K562 (cell line): ENCODE measurements at regions not wholly inside any gene's neighbourhood (a gene's known extent, or its start where the extent isn't known, plus 50 kb on each side); places are given as distances from the start of the nearest gene placed in this dataset.

ENCODE experiments used
- ATAC-seq: fragments of 200-7000 bp; cut with Tn5 transposase; 3 replicates; pipeline ENCODE4 v1.9.1; 2020; ENCODE audit warnings: moderate library complexity
- BruUV-seq: library from RNA; stranded (reverse); fragments of 400-500 nt; replicated peaks from 2 replicates; lab custom pipeline; 2021; lab: Mats Ljungman, UMichigan
- CTCF ChIA-PET: fragments of 300-600 bp; formaldehyde crosslinking; extraction: SDS; loops from one replicate; lab custom pipeline; 2021; ENCODE audit warnings: low intra/inter-chr PET ratio; lab: Yijun Ruan, JAX
- POLR2A ChIA-PET: fragments of 300-600, 350-650 bp; sonication (Branson Sonifier 250); formaldehyde crosslinking; extraction: SDS; loops from one replicate; lab custom pipeline; 2021; ENCODE audit warnings: antibody characterized with exemption, inconsistent platforms; lab: Yijun Ruan, JAX
- DNase-seq, 4 experiments: peaks; one replicate each; pipeline versions ENCODE4 v3.0.0 to v3.0.0-alpha.2; 2011 to 2018; ENCODE audit warnings: low spot score in 3 of 4, mixed read lengths in 3 of 4; ENCODE audit errors: extremely low read depth in 1 of 4
- FAIRE-seq: peaks from 2 replicates; lab custom pipeline; 2011; peaks lifted over from hg19 to GRCh38; lab: Jason Lieb, UNC
- H2AFZ ChIP-seq: 2 replicates; pipeline ENCODE4 v1.6.0; 2011; ENCODE audit warnings: low read depth, low read length, control low read depth, inconsistent platforms
- H3K27ac ChIP-seq: fragments of 200-600 bp; 3 replicates; pipeline ENCODE4 v1.8.0; 2011; ENCODE audit warnings: low read depth, mild to moderate bottlenecking, control low read depth, inconsistent platforms, low read length, moderate library complexity, mixed read lengths; ENCODE audit errors: extremely low read depth
- H3K27me3 ChIP-seq, 2 experiments: fragments of 300-600 bp in 1 of 2; 2 replicates in 1 of 2; 3 replicates in 1 of 2; pipeline versions ENCODE4 v1.6.0 to v1.8.0; 2011; ENCODE audit warnings: inconsistent platforms in 2 of 2, low read length in 2 of 2, mild to moderate bottlenecking in 1 of 2, mixed read lengths in 1 of 2, moderate library complexity in 1 of 2; ENCODE audit not compliant: control insufficient read depth in 2 of 2, insufficient read depth in 2 of 2
- H3K36me3 ChIP-seq: fragments of 300-600 bp; 3 replicates; pipeline ENCODE4 v1.8.0; 2011; ENCODE audit warnings: mild to moderate bottlenecking, low read length, inconsistent platforms; ENCODE audit not compliant: control insufficient read depth, insufficient read depth
- H3K4me1 ChIP-seq, 2 experiments: fragments of 200-600 bp in 1 of 2; replicated peaks in 1 of 2; 2 replicates in 1 of 2; 3 replicates in 1 of 2; pipeline versions ENCODE4 v1.5.1 to v1.8.0; 2011; ENCODE audit warnings: inconsistent platforms in 2 of 2, low read length in 2 of 2, mild to moderate bottlenecking in 1 of 2, mixed read lengths in 1 of 2, moderate library complexity in 1 of 2; ENCODE audit not compliant: control insufficient read depth in 2 of 2, insufficient read depth in 2 of 2
- H3K4me2 ChIP-seq: 2 replicates; pipeline ENCODE4 v1.6.1; 2011; ENCODE audit warnings: low read length, control low read depth, inconsistent platforms, mixed read lengths; ENCODE audit not compliant: insufficient read depth
- H3K4me3 ChIP-seq: fragments of 200-600 bp; sonication (generic), shearing (Covaris generic); 2 replicates; pipeline ENCODE4 v1.5.1; 2016; ENCODE audit warnings: control low read depth, inconsistent platforms
- H3K79me2 ChIP-seq: fragments of 200-600 bp; 3 replicates; pipeline ENCODE4 v1.8.0; 2011; ENCODE audit warnings: low read length, inconsistent platforms; ENCODE audit not compliant: control insufficient read depth, insufficient read depth
- H3K9ac ChIP-seq, 2 experiments: 2 replicates each; pipeline versions ENCODE4 v1.6.0 to v1.6.1; 2011; ENCODE audit warnings: low read depth in 2 of 2, low read length in 2 of 2, control low read depth in 1 of 2, inconsistent platforms in 1 of 2, mild to moderate bottlenecking in 1 of 2, mixed read lengths in 1 of 2; ENCODE audit not compliant: insufficient read depth in 1 of 2
- H3K9me1 ChIP-seq: one replicate; pipeline ENCODE4 v1.6.0; 2011; ENCODE audit warnings: inconsistent platforms, mild to moderate bottlenecking, low read length, moderate library complexity; ENCODE audit not compliant: control insufficient read depth, insufficient read depth
- H3K9me3 ChIP-seq: replicated peaks from 2 replicates; pipeline ENCODE4 v1.5.1; 2011; ENCODE audit warnings: low read depth, low read length, inconsistent platforms; ENCODE audit not compliant: control insufficient read depth, insufficient read depth
- H4K20me1 ChIP-seq: replicated peaks from 2 replicates; pipeline ENCODE4 v1.6.1; 2011; ENCODE audit warnings: low read length, inconsistent platforms, mixed read lengths; ENCODE audit not compliant: control insufficient read depth, insufficient read depth
- CTCFL ChIP-seq: IDR thresholded peaks from 2 replicates; pipeline ENCODE4 v1.6.1; 2011; ENCODE audit warnings: borderline replicate concordance, low read depth, mild to moderate bottlenecking, moderate library complexity, low read length; ENCODE audit not compliant: insufficient read depth, poor library complexity, severe bottlenecking
- ELF2 ChIP-seq: fragments of 250-450 bp; sonication (Bioruptor Pico); IDR thresholded peaks from 2 replicates; pipeline ENCODE4 v1.5.0; 2021; ENCODE audit warnings: mild to moderate bottlenecking
- ETV5 ChIP-seq: sonication (generic); formaldehyde crosslinking; IDR thresholded peaks from 2 replicates; pipeline ENCODE4 v1.4.0; 2020; ENCODE audit warnings: low read depth, mild to moderate bottlenecking, missing genetic modification reagents
- NFE2 ChIP-seq: IDR thresholded peaks from 2 replicates; pipeline ENCODE4 v1.6.1; 2014; ENCODE audit warnings: antibody characterized with exemption, low read depth
- SIX5 ChIP-seq, 2 experiments: IDR thresholded peaks; 2 replicates each; pipeline ENCODE4 v1.6.1; 2011; ENCODE audit warnings: low read length in 2 of 2, borderline replicate concordance in 1 of 2, low read depth in 1 of 2, mild to moderate bottlenecking in 1 of 2, moderate library complexity in 1 of 2; ENCODE audit not compliant: insufficient read depth in 1 of 2
- U2AF1 ChIP-seq: fragments of 200-400 bp; formaldehyde crosslinking; optimal IDR thresholded peaks from 2 replicates; pipeline ENCODE3; 2017; ENCODE audit warnings: mild to moderate bottlenecking, low read depth, low read length, moderate library complexity
- ZNF311 ChIP-seq: fragments of 250-450 bp; sonication (Bioruptor Pico); IDR thresholded peaks from 2 replicates; pipeline ENCODE4 v1.4.0; 2020; ENCODE audit warnings: mild to moderate bottlenecking, moderate library complexity
- WGBS: fragments of 100-300 bp; shearing (Covaris generic); methylation state at CpG from one replicate; pipeline ENCODE4 v1.1.6; 2016; ENCODE audit warnings: low coverage, mixed read lengths; ENCODE audit not compliant: insufficient coverage; ENCODE audit errors: missing lambda C conversion rate; 5-methylcytosine and 5-hydroxymethylcytosine counted together
- in situ Hi-C: fragments of 300-500 bp; cut with MboI; formaldehyde crosslinking; loops from 4 replicates; pipeline ENCODE4 v1.15.0; 2018; ENCODE audit warnings: inconsistent platforms, mixed read lengths
- intact Hi-C: fragments of 100-400 bp; cut with micrococcal nuclease; formaldehyde crosslinking; loops from 2 replicates; pipeline ENCODE4 v1.14.2; 2022
- TF ChIP-seq, protein P1 (sequence below): fragments of 450-650 bp; conservative IDR thresholded peaks from 2 replicates; pipeline ENCODE4 v1.6.1; 2016; ENCODE audit warnings: missing genetic modification characterization, low read depth, mild to moderate bottlenecking, control low read depth, missing compliant biosample characterization

- TF ChIP-seq CTCFL (no peak), ETV5 (CRISPR knock-in tag) (no peak), NFE2 (peak; percentile 33; the same call in 1 of the 2 replicates)
These were observed 94.5 kb upstream of the LIFR start (continued) for GRCh38 chr5:38650946-38651345.

GRCh38 chr5:38651806-38652205 lies 95.4 kb upstream of the LIFR start:
- Histone ChIP-seq H3K79me2 (no peaks in the 10 kb centered on the region), H3K9me3 (no peaks in the 10 kb centered on the region), H2AFZ (no peak overlapping the region), H3K27me3 (peaks cover 0 to 8% of the 10 kb centered on the region in 2 experiments; a peak in 4 of 5 replicates), H3K9ac (no peak overlapping the region), H3K4me2 (no peak overlapping the region), H3K36me3 (no peaks in the 10 kb centered on the region), H3K9me1 (no peaks in the 10 kb centered on the region), H3K4me3 (no peak overlapping the region), H3K27ac (no peak overlapping the region), H3K4me1 (no peaks in the 10 kb centered on the region), H4K20me1 (no peaks in the 10 kb centered on the region)
- no TSS peak for BruUV-seq
- FAIRE-seq (no peak), ATAC-seq (no peak), DNase-seq (no peak)
- ChIA-PET POLR2A (no interaction called here), CTCF (no interaction called here)
- 9% methylated on average over 6 of the region's 6 CpGs for WGBS
- intact Hi-C loops (no loop called here), in situ Hi-C loops (no loop called here)
- TF ChIP-seq U2AF1 (no peak), ELF2 (CRISPR knock-in tag) (no peak), ZNF311 (CRISPR knock-in tag) (no peak), SIX5 (IDR thresholded peaks at IDR 0.05; ENCODE audit: borderline replicate concordance in 1 of 2, insufficient read depth in 1 of 2, low read depth in 1 of 2, low read length in 2 of 2) (no peak)
- TF ChIP-seq, protein P1, sequence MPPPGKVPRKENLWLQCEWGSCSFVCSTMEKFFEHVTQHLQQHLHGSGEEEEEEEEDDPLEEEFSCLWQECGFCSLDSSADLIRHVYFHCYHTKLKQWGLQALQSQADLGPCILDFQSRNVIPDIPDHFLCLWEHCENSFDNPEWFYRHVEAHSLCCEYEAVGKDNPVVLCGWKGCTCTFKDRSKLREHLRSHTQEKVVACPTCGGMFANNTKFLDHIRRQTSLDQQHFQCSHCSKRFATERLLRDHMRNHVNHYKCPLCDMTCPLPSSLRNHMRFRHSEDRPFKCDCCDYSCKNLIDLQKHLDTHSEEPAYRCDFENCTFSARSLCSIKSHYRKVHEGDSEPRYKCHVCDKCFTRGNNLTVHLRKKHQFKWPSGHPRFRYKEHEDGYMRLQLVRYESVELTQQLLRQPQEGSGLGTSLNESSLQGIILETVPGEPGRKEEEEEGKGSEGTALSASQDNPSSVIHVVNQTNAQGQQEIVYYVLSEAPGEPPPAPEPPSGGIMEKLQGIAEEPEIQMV (tag) = no peak
